ENCODE measurements at regions not wholly inside any gene's neighbourhood (a gene's known extent, or its start where the extent isn't known, plus 50 kb on each side); places are given as distances from the start of the nearest gene placed in this dataset.
A peak's percentile ranks its signal among the peaks of the same experiment; 100 is the strongest.

DNA sequence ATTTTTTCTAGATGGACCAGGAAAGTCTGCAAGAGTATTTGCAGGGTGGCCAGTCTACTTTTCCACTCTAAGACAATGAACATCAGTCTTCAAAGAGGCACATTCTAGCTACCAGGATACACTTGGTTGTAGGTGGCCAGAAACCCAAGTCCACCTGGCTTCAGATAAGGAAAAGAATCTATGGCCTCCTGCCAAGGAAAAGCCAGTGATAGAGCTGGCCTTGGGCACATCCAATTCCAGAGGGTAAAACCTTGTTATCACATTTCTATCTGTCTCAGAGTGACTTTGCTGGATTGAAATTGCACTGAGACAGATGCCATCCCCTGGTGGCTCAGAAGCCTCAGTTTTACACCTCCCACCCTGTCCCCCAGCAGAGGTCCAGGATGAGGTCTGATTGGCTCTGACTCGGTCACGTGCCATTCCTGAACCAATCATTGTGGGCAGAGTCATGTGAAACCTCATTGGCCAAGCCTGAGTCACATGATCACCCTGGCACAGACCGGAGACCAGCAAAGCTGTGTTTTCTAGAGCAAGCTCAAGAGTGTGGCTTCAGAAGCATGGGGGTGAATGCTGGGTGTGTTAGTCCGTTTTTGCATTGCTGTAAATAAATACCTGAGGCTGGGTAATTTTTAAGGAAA lies 497.4 kb upstream of the SULF2 start:
- intact Hi-C loops (cut with micrococcal nuclease; ENCODE audit: unreplicated experiment): no loop called here
- peaks cover 57% of the 10 kb centered on the region for H3K4me1 Mint-ChIP-seq (ENCODE audit: low read depth, unreplicated experiment)
- H3K4me3 Mint-ChIP-seq (ENCODE audit: unreplicated experiment): no peak overlapping the region
- H3K9me3 Mint-ChIP-seq (ENCODE audit: unreplicated experiment): peaks cover 19% of the 10 kb centered on the region
- no peaks in the 10 kb centered on the region for H3K27me3 ChIP-seq (replicated peaks; ENCODE audit: control insufficient read depth, insufficient read depth, low read length)
- TF ChIP-seq, protein P1, sequence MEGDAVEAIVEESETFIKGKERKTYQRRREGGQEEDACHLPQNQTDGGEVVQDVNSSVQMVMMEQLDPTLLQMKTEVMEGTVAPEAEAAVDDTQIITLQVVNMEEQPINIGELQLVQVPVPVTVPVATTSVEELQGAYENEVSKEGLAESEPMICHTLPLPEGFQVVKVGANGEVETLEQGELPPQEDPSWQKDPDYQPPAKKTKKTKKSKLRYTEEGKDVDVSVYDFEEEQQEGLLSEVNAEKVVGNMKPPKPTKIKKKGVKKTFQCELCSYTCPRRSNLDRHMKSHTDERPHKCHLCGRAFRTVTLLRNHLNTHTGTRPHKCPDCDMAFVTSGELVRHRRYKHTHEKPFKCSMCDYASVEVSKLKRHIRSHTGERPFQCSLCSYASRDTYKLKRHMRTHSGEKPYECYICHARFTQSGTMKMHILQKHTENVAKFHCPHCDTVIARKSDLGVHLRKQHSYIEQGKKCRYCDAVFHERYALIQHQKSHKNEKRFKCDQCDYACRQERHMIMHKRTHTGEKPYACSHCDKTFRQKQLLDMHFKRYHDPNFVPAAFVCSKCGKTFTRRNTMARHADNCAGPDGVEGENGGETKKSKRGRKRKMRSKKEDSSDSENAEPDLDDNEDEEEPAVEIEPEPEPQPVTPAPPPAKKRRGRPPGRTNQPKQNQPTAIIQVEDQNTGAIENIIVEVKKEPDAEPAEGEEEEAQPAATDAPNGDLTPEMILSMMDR (IDR thresholded peaks at IDR 0.05; ENCODE audit: insufficient read depth in 1 of 2, low read depth in 1 of 2, low read length in 1 of 2, severe bottlenecking in 1 of 2, unreplicated experiment in 1 of 2): no peak
- BruUV-seq (replicated peaks): no TSS peak
- no peaks in the 10 kb centered on the region for H3K36me3 ChIP-seq (ENCODE audit: control insufficient read depth, insufficient read depth, low read length)
- DNase-seq: peak in 1 of 2 experiments; percentile 60
- H3K36me3 Mint-ChIP-seq (ENCODE audit: insufficient read depth, unreplicated experiment): peaks cover 5% of the 10 kb centered on the region
- H3K4me3 ChIP-seq (ENCODE audit: low read depth, low read length): no peak overlapping the region
- no peaks in the 10 kb centered on the region for H3K27me3 Mint-ChIP-seq (ENCODE audit: insufficient read depth, unreplicated experiment)
- H3K27ac Mint-ChIP-seq (ENCODE audit: unreplicated experiment): no peak overlapping the region
- ChIA-PET POLR2A (no interaction called here), CTCF (interaction anchor here (0.9 to 2.3 kb wide), 2 partner anchors 13 to 94 kb away, joined by 3 to 5 read pairs; no protein-coding TSS in a partner anchor)
- no peaks in the 10 kb centered on the region for H3K9me3 ChIP-seq
- H3K4me1 ChIP-seq: peaks cover 58% of the 10 kb centered on the region

DNA sequence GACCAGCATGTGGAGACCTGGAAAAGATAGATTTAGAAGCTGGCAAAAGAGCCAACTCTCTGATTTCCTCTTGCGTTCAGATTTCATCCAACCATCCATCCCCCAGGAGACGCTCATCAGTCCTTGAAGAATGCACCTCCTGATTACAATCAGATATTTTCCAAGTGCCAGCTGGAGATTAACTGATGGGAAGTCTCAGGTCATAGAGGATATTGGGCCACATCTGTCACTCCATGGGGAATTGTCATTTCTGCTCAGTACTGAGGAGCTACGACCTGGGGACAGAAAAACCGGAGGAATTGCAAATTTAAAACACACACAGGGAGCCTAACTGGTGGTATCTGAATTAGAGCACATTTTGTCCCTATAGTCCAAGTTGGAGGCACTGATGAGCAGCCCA lies 496.2 kb upstream of the SULF2 start:
- no TSS peak for BruUV-seq (replicated peaks)
- Mint-ChIP-seq H3K4me1 (ENCODE audit: low read depth, unreplicated experiment) (peaks cover 50% of the 10 kb centered on the region), H3K36me3 (ENCODE audit: insufficient read depth, unreplicated experiment) (peaks cover 5% of the 10 kb centered on the region), H3K4me3 (ENCODE audit: unreplicated experiment) (no peak overlapping the region), H3K27me3 (ENCODE audit: insufficient read depth, unreplicated experiment) (no peaks in the 10 kb centered on the region), H3K9me3 (ENCODE audit: unreplicated experiment) (peaks cover 19% of the 10 kb centered on the region), H3K27ac (ENCODE audit: unreplicated experiment) (no peak overlapping the region)
- TF ChIP-seq, protein P1 (IDR thresholded peaks at IDR 0.05; ENCODE audit: insufficient read depth in 1 of 2, low read depth in 1 of 2, low read length in 1 of 2, severe bottlenecking in 1 of 2, unreplicated experiment in 1 of 2): no peak
- no peak for DNase-seq
- no peaks in the 10 kb centered on the region for H3K9me3 ChIP-seq
- no peaks in the 10 kb centered on the region for H3K27me3 ChIP-seq (replicated peaks; ENCODE audit: control insufficient read depth, insufficient read depth, low read length)
- POLR2A ChIA-PET: no interaction called here
- intact Hi-C loops (cut with micrococcal nuclease; ENCODE audit: unreplicated experiment): no loop called here
- CTCF ChIA-PET: no interaction called here
- H3K36me3 ChIP-seq (ENCODE audit: control insufficient read depth, insufficient read depth, low read length): no peaks in the 10 kb centered on the region
- no peak overlapping the region for H3K4me3 ChIP-seq (ENCODE audit: low read depth, low read length)
- peaks cover 58% of the 10 kb centered on the region for H3K4me1 ChIP-seq

DNA sequence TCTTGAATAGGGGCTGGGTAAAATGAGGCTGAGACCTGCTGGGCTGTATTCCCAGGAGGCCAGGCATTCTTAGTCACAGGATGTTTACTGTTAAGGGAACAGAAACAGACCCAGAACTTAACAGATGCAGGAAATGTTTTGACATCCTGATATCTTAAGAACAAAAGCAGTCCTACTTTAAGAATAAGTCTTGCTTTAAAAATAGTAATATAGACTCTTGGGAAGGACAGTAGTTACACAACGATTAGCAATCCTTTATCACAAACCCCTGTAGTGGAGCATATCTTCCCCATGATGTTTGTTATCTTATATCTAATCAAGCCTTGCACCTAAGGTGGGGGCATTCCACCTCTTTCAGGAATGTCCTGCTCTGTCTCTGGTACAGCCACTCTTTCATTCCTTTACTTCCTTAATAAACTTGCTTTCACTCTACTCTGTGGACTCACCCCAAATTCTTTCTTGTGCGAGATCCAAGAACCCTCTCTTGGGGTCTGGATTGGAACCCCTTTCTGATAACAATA lies 493.7 kb upstream of the SULF2 start:
- no peaks in the 10 kb centered on the region for H3K36me3 ChIP-seq (ENCODE audit: control insufficient read depth, insufficient read depth, low read length)
- Mint-ChIP-seq H3K4me3 (ENCODE audit: unreplicated experiment) (no peak overlapping the region), H3K36me3 (ENCODE audit: insufficient read depth, unreplicated experiment) (no peaks in the 10 kb centered on the region), H3K27ac (ENCODE audit: unreplicated experiment) (peak overlapping the region; percentile 64), H3K9me3 (ENCODE audit: unreplicated experiment) (peaks cover 9% of the 10 kb centered on the region), H3K4me1 (ENCODE audit: low read depth, unreplicated experiment) (peaks cover 28% of the 10 kb centered on the region), H3K27me3 (ENCODE audit: insufficient read depth, unreplicated experiment) (no peaks in the 10 kb centered on the region)
- ChIA-PET POLR2A (no interaction called here), CTCF (interaction anchor here (0.8 to 0.9 kb wide), 2 partner anchors 17 to 37 kb away, joined by 3 to 4 read pairs; no protein-coding TSS in a partner anchor)
- H3K4me1 ChIP-seq: peaks cover 33% of the 10 kb centered on the region
- DNase-seq: peak; percentile 55 to 67
- no peak overlapping the region for H3K4me3 ChIP-seq (ENCODE audit: low read depth, low read length)
- TF ChIP-seq, protein P1 (IDR thresholded peaks at IDR 0.05; ENCODE audit: insufficient read depth in 1 of 2, low read depth in 1 of 2, low read length in 1 of 2, severe bottlenecking in 1 of 2, unreplicated experiment in 1 of 2): no peak
- no TSS peak for BruUV-seq (replicated peaks)
- intact Hi-C loops (cut with micrococcal nuclease; ENCODE audit: unreplicated experiment): loop anchor here (10.0 kb wide), 1 partner anchor 906 kb away; the partner anchor contains the start of gene STAU1
- H3K9me3 ChIP-seq: no peaks in the 10 kb centered on the region
- H3K27me3 ChIP-seq (replicated peaks; ENCODE audit: control insufficient read depth, insufficient read depth, low read length): no peaks in the 10 kb centered on the region

Data from Caco-2 (cell line).